BJ (cell line): ENCODE measurements at regions not wholly inside any gene's neighbourhood (a gene's known extent, or its start where the extent isn't known, plus 50 kb on each side); places are given as distances from the start of the nearest gene placed in this dataset.

Experiments used
- CTCF ChIA-PET: fragments of 350-600 bp; formaldehyde crosslinking; extraction: SDS; loops from one replicate; lab custom pipeline; 2021; ENCODE audit warnings: antibody characterized with exemption, inconsistent platforms; lab: Yijun Ruan, JAX
- POLR2A ChIA-PET: fragments of 300-600 bp; sonication (Branson Sonifier 250); formaldehyde crosslinking; extraction: SDS; loops from one replicate; lab custom pipeline; 2021; ENCODE audit warnings: antibody characterized with exemption; lab: Charles Lee
- DNase-seq: peaks from one replicate; pipeline ENCODE4 v3.0.0-alpha.2; 2011; ENCODE audit warnings: low read depth
- H3K27me3 ChIP-seq: 2 replicates; pipeline ENCODE4 v1.6.0; 2011; ENCODE audit warnings: low read length; ENCODE audit not compliant: control insufficient read depth, insufficient read depth
- H3K36me3 ChIP-seq: 2 replicates; pipeline ENCODE4 v1.5.1; 2011; ENCODE audit warnings: low read length; ENCODE audit not compliant: control insufficient read depth, insufficient read depth
- H3K4me3 ChIP-seq: 2 replicates; pipeline ENCODE4 v1.5.1; 2011; ENCODE audit warnings: low read depth, mild to moderate bottlenecking, control low read depth, low read length
- TF ChIP-seq, protein P1 (sequence below): IDR thresholded peaks from 2 replicates; pipeline ENCODE4 v1.5.1; 2011; ENCODE audit warnings: low read depth, mild to moderate bottlenecking, control low read depth, inconsistent platforms, low read length, moderate library complexity; ENCODE audit not compliant: insufficient read depth

DNA sequence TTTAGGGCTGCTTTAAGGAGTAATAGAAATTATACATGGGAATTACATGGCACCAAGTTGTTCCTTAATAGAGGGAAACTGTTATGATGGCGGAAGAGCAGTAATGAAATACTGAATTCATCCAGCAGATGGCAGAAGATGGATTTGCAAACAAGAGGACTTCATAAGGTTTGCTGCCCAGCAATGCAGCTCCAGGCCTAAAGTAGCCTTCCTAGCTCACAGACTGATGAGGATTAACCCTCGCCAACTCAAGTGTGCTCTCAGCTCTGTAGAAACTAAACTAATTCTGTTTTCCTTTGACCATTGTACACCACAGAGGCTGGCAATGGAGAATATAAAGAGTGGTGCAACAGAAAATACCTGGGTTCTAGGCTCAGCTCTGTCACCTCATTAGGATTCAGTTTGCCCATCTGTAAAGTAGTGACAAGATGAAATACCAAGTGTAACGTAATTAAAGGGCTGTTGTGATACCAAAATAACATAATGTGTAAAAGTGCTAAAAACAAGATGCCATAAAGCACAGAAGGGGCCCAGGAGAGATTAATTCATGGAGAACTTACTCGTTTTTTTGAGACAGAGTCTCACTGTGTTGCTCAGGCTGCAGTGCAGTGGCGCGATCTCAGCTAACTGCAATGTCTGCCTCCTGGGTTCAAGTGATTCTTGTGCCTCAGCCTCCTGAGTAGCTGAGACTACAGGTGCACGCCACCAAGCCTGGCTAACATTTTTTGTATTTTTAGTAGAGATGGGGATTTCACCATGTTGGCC is 102.4 kb upstream of the SERBP1 start:
- peak; percentile 37 for DNase-seq

GRCh38 chr1:67534627-67535065 is 104.4 kb upstream of the SERBP1 start:
- CTCF ChIA-PET, result interaction anchor here (0.6 to 10.8 kb wide), 29 partner anchors 9 to 1017 kb away, joined by 3 to 233 read pairs (median 5); partner anchors contain the start of gene GADD45A
- TF ChIP-seq, protein P1, sequence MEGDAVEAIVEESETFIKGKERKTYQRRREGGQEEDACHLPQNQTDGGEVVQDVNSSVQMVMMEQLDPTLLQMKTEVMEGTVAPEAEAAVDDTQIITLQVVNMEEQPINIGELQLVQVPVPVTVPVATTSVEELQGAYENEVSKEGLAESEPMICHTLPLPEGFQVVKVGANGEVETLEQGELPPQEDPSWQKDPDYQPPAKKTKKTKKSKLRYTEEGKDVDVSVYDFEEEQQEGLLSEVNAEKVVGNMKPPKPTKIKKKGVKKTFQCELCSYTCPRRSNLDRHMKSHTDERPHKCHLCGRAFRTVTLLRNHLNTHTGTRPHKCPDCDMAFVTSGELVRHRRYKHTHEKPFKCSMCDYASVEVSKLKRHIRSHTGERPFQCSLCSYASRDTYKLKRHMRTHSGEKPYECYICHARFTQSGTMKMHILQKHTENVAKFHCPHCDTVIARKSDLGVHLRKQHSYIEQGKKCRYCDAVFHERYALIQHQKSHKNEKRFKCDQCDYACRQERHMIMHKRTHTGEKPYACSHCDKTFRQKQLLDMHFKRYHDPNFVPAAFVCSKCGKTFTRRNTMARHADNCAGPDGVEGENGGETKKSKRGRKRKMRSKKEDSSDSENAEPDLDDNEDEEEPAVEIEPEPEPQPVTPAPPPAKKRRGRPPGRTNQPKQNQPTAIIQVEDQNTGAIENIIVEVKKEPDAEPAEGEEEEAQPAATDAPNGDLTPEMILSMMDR, result no peak
- POLR2A ChIA-PET, result no interaction called here
- DNase-seq, result no peak
- Histone ChIP-seq H3K36me3 (no peaks in the 10 kb centered on the region), H3K4me3 (no peak overlapping the region), H3K27me3 (no peaks in the 10 kb centered on the region)

More for the DNA sequence above, 102.4 kb upstream of the SERBP1 start:
- Histone ChIP-seq H3K36me3 (no peaks in the 10 kb centered on the region), H3K27me3 (no peaks in the 10 kb centered on the region), H3K4me3 (no peak overlapping the region)
- CTCF ChIA-PET, result interaction anchor here (0.8 to 10.8 kb wide), 23 partner anchors 9 to 575 kb away, joined by 3 to 233 read pairs (median 3); partner anchors contain the start of gene GADD45A
- TF ChIP-seq, protein P1, result peak; percentile 63
- POLR2A ChIA-PET, result interaction anchor here (1.0 kb wide), 2 partner anchors 225 to 227 kb away, joined by 4 to 8 read pairs; no protein-coding TSS in a partner anchor

DNA sequence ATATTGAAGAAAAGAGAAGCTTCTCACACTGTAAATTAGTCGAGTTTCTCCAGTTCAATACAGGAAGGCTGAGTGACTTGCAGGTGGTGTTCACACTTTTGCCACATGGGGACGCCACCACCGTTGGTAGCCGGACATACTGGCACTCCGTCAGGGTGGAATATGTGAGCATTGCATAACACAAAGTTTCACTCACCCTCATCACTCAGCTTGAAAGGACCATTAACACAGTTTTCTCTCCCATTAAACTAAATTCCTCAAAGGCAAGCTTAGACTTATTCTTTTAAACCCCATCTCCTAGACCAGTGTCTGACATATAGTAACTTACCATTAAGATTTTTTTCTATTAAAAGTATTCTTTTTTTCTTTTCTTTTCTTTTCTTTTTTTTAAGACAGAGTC is 105.3 kb upstream of the SERBP1 start:
- no peaks in the 10 kb centered on the region for H3K36me3 ChIP-seq
- TF ChIP-seq, protein P1, result peak; percentile 99
- no peaks in the 10 kb centered on the region for H3K27me3 ChIP-seq
- CTCF ChIA-PET, result interaction anchor here (0.6 to 10.8 kb wide), 37 partner anchors 10 to 1018 kb away, joined by 3 to 233 read pairs (median 5); partner anchors contain the start of genes GADD45A and SERBP1
- no peak overlapping the region for H3K4me3 ChIP-seq
- DNase-seq, result peak; percentile 45
- POLR2A ChIA-PET, result no interaction called here

- ChIA-PET POLR2A (interaction anchor here (0.6 kb wide), 1 partner anchor 148 kb away, joined by 3 read pairs; the partner anchor contains the start of gene GADD45A), CTCF (interaction anchor here (0.7 to 10.8 kb wide), 9 partner anchors 9 to 313 kb away, joined by 3 to 233 read pairs (median 18); partner anchors contain the start of gene GADD45A)
- Histone ChIP-seq H3K36me3 (no peaks in the 10 kb centered on the region), H3K4me3 (no peak overlapping the region), H3K27me3 (no peaks in the 10 kb centered on the region)
- DNase-seq, result no peak
- TF ChIP-seq, protein P1, result no peak
Observed at GRCh38 chr1:67536957-67537666, 106.9 kb upstream of the SERBP1 start.

- CTCF ChIA-PET, result interaction anchor here (1.1 to 10.8 kb wide), 6 partner anchors 8 to 300 kb away, joined by 3 to 233 read pairs (median 32); partner anchors contain the start of gene GADD45A
- POLR2A ChIA-PET, result no interaction called here
- TF ChIP-seq, protein P1, result no peak
Observed at GRCh38 chr1:67537667-67538018, 107.4 kb upstream of the SERBP1 start.

More at GRCh38 chr1:67537667-67538018, 107.4 kb upstream of the SERBP1 start:
- Histone ChIP-seq H3K4me3 (no peak overlapping the region), H3K36me3 (no peaks in the 10 kb centered on the region), H3K27me3 (no peaks in the 10 kb centered on the region)
- no peak for DNase-seq
